C1 segment of cervical spinal cord (tissue), 14 donors: ENCODE measurements at regions not wholly inside any gene's neighbourhood (a gene's known extent, or its start where the extent isn't known, plus 50 kb on each side); places are given as distances from the start of the nearest gene placed in this dataset.
"Not testable (repeated sequence)": the region's sequence is repeated elsewhere in the genome, so short reads cannot be mapped to it uniquely, and the experiment has no call there.

ENCODE experiments used
- DNase-seq, 14 donors: peaks; one replicate each; lab custom pipeline; 2025; lab: John Stamatoyannopoulos, UW

DNA sequence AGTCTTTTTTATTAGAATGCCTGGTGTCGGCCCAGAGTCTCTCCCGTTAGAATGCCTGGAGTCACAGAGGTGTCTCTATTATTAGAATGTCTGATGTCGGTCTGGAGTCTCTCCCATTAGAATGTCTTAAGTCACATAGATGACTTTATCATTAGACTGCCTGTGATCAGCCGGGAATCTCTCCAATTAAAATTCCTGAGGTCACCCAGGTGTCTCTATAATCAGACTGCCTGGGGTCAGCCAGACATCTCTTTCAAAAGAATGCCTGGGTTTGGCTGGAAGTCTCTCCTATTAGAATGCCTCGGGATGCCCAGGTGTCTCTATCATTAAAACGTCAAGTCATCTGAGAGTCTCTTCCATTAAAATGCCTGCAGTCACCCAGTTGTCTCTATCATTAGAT is 1493.9 kb downstream of the UQCRFS1 start:
- no peak for DNase-seq

GRCh38 chr19:27718234-27718633 is 1494.7 kb downstream of the UQCRFS1 start:
- DNase-seq, result no peak

GRCh38 chr19:27717825-27718224 is 1495.1 kb downstream of the UQCRFS1 start:
- no peak for DNase-seq

- DNase-seq, result no peak
Measured at GRCh38 chr19:27716922-27717321, 1496.0 kb downstream of the UQCRFS1 start.

DNA sequence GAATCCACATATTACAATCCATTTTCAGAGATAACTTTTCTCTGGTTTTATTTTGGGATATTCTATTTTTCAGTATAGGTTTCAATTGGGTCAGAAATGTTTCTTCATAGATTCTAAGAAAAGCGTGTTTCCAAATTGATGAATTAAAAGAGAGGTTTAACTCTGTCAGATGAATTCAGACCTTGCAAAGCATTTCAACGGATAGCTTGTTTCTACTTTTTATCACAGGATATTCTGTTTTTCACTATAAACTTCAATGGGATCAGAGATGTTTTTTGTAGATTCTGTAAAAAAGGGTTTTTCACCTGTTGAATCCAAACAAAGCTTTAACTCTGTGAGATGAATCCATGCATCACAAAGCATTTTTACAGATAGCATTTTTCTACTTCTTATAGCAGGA is 1498.1 kb downstream of the UQCRFS1 start:
- no peak for DNase-seq

GRCh38 chr19:27709496-27709895 is 1503.5 kb downstream of the UQCRFS1 start:
- DNase-seq, result no peak

DNA sequence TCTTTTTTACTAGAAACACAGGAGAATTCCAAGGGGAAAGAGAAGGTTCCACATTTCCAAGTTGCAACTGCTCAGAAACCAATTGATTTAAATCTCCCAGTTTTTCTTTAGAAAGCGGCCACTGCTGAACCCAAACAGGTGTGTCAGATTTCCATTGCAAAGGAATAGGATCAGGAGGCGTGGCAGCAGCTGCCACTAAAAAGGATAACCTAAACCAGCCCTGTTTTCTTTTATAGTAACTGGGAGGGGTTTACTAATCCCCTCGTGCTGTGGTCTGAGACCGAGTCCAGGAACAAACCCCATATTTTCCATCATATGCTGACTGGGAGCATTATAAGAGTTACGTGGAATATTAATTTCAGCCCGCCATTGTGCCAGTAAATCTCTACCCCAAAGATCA is 1504.0 kb downstream of the UQCRFS1 start:
- DNase-seq, result not testable (repeated sequence)

- DNase-seq, result not testable (repeated sequence)
Measured at GRCh38 chr19:27707026-27707425, 1505.9 kb downstream of the UQCRFS1 start.

- DNase-seq, result no peak
Measured at GRCh38 chr19:27705896-27706295, 1507.1 kb downstream of the UQCRFS1 start.

- DNase-seq, result no peak
Measured at GRCh38 chr19:27694361-27695055, 1518.4 kb downstream of the UQCRFS1 start.

- DNase-seq, result no peak
Measured at GRCh38 chr19:27691991-27692390, 1521.0 kb downstream of the UQCRFS1 start.

DNA sequence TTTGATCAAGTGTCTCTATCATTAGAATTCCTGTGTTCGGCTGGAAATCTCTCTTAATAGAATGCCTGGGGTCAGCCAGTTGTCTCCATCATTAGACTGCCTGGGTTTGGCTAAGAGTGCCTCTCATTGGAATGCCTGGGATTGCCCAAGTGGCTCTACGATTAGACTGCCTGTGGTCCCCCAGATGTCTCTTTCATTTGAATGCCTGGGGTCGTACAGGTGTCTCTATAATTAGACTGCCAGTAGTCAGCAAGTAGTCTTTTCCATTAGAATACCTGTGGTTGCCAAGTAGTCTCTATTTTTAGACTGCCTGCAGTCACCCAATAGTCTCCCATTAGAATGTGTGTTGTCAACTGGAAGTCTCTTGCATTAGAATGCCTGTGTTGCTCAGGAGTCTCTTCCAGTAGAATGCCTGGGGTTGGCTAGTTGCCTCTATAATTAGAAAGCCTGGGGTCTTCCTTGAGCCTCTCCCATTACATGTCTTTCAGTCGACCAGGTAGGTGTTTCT is 1523.2 kb downstream of the UQCRFS1 start:
- no peak for DNase-seq

- DNase-seq, result no peak
Measured at GRCh38 chr19:27684293-27684692, 1528.7 kb downstream of the UQCRFS1 start.

GRCh38 chr19:27681972-27682371 is 1531.0 kb downstream of the UQCRFS1 start:
- DNase-seq, result no peak

DNA sequence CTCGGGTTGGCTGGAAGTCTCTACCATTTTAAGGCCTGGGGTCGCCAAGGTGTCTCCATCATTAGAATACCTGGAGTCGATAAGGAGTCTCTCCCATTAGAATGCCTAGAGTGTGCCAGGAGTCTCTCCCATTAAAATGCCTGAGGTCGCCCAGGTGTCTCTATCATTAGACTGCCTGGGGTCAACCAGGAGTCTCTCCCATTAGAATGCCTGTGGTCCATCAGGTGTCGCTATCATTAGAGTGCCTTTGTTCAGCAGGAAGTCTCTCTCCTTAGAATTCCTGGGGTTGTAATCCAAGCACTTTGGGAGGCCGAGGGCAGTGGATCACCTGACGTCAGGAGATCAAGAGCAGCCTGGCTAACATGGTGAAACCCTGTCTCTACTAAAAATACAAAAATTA is 1533.0 kb downstream of the UQCRFS1 start:
- no peak for DNase-seq

GRCh38 chr19:27679399-27679798 is 1533.6 kb downstream of the UQCRFS1 start:
- DNase-seq, result no peak

- no peak for DNase-seq
Measured at GRCh38 chr19:27676877-27677276, 1536.1 kb downstream of the UQCRFS1 start.

- no peak for DNase-seq
Measured at GRCh38 chr19:27676334-27676733, 1536.6 kb downstream of the UQCRFS1 start.

DNA sequence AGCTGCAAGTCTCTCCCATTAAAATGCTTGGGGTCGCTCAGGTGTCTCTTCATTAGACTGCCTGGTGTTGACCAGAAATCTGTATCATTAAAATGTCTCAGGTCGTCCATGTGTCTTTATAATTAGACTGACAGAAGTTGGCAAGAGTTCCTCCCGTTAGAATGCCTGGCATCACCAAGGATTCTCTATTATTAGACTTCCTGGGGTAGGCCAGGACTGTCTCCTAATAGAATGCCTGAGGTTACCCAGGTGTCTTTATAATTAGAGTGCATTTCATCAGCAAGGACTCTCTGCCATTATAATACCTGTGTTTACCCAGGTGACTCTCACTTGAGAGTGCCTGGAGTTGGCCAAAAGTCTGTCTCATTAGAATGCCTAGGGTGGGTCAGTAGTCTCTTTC is 1537.2 kb downstream of the UQCRFS1 start:
- no peak for DNase-seq

- DNase-seq, result no peak
Measured at GRCh38 chr19:27674701-27675100, 1538.2 kb downstream of the UQCRFS1 start.

DNA sequence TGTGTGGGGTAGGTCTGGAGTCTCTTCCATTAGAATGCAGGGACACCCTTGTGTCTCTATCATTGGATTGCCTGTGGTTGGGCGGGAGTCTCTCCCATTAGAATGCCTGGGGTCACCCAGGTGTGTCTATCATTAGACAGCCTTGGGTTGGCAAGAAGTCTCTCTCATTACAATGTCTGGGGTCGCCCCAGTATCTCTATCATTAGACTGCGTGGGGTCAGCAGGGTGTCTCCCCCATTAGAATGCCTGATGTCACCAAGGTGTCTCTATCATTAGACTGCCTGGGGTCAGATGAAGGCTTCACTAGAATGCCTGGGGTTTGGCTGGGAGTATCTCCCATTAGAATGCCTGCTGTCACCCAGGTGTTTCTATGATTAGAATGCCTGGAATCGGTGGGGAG is 1539.0 kb downstream of the UQCRFS1 start:
- DNase-seq, result no peak

DNA sequence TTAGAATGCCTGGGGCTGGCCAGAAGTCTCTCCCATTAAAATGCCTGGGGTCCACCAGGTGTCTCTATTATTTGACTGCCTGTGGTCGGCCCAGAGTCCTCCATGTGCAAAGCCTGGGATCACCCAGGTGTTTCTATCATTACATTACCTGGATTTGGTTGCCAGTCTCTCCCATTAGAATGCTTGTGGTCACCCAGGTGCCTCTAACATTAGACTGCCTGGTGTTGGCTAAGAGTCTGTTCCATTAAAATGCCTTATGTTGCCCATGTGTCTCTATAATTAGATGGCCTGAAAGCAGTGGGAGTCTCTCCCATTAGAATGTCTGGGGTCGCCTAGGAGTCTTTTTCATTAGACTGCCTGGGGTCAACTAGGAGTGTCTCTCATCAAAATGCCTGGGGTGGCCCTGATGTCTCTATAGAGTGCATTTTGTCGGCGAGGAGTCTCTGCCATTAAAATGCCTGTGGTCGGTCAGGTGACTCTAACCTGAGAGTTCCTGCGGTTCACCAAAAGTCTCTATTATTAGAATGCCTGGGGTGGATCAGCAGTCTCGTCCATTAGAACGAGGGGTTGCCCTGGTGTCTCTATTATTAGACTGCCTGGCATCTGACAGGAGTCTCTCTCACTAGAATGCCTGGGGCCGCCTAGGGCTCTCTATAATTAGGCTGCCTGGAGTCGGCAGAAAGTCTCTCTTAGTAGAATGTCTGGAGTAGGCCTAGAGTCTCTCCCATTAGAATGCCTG is 1540.5 kb downstream of the UQCRFS1 start:
- no peak for DNase-seq

DNA sequence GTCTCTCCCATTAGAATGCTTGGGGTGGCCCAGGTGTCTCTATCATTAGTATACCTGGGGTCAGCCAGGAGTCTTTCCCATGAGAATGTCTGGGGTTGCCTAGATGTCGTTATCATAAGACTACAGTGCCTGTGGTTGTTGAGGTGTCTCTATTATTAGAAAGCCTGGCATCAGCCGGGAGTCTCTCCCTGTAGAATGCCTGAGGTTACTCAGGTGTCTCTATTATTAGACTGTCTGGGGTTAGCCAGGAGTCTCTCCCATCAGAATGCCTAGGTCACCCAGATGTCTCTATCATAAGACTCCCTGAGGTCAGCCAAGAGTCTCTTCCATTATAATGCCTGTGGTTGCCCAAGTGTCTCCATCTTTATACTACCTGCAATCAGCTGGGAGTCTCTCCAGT is 1541.1 kb downstream of the UQCRFS1 start:
- DNase-seq, result no peak
